ENCODE measurements at regions not wholly inside any gene's neighbourhood (a gene's known extent, or its start where the extent isn't known, plus 50 kb on each side); places are given as distances from the start of the nearest gene placed in this dataset.
"Not testable (repeated sequence)": the region's sequence is repeated elsewhere in the genome, so short reads cannot be mapped to it uniquely, and the experiment has no call there.

DNA sequence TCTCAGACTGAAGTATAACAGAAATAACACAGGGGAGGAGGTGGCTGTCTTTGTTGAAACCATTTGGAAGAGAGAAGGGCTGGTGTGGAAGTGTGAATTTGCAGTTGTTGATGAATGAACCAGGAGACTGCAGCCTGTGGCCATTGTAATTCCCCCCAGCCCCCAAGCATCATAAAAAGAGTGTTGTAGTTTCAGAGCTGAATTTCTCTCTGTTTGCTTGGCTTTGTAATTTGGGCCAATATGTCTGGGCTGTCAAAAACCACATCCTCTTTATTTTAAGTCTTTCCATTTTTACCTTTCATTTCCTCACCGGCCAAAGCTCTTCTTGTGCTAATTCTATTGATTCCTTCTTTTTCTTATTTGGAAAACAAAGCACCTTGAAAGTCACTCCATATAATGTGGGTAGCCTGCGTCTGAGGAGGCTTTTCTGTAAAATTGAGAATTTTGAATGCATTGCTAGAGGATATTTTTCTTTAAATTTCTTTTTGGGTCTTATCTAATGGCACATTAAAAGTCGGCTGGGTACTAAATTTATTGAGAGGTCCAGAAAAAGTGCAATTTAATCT is 383.3 kb downstream of the OSTF1 start:
- Mint-ChIP-seq H3K4me1 (ENCODE audit: low read depth) (no peaks in the 10 kb centered on the region), H3K4me3 (no peak overlapping the region), H3K36me3 (ENCODE audit: insufficient read depth) (no peaks in the 10 kb centered on the region), H3K27me3 (ENCODE audit: low read depth) (peaks cover 6% of the 10 kb centered on the region), H3K9me3 (no peaks in the 10 kb centered on the region)
- no peak for ATAC-seq
- DNase-seq = no peak

DNA sequence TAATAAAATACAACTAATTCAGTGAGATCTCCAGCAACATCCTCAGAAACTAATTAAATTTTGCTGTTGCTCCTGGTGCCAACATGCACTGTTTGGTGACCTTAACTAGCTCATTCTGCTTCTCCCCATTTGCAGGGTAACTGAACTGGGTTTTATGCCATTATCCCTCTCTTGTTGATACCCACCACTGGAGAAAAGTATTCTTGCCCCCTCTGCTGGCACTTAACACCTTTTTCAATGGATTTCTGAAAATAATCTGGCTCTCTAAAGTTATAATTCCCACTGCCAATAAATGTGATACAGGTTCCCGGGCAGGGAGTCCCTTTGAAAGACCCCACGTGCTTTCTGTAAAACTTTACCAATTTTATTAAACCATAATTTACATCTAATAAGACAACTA is 394.3 kb downstream of the OSTF1 start:
- ATAC-seq = no peak
- H3K4me3 Mint-ChIP-seq = no peak overlapping the region
- DNase-seq = no peak
- no peaks in the 10 kb centered on the region for H3K27me3 Mint-ChIP-seq (ENCODE audit: low read depth)
- H3K36me3 Mint-ChIP-seq (ENCODE audit: insufficient read depth) = no peaks in the 10 kb centered on the region
- H3K9me3 Mint-ChIP-seq = no peaks in the 10 kb centered on the region
- no peaks in the 10 kb centered on the region for H3K4me1 Mint-ChIP-seq (ENCODE audit: low read depth)

DNA sequence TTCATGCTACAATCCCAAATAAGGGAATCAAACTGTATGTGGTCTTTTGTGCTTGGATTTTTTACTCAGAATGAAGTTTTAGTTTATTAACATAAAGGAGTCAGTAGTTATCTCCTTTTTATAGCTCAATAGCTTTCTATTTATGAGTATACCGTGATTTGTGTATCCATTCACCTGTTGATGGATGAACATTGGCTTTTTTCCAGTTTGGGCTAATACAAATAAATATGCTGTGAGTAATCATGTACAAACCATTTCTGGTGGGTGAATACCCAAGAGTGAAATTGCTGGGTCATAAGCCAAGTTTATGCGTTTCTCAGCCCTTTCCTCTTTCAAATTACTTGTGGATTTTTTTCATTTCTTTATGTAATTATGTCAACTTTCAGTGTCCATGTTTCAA is 395.3 kb downstream of the OSTF1 start:
- DNase-seq = no peak
- no peaks in the 10 kb centered on the region for H3K27me3 Mint-ChIP-seq (ENCODE audit: low read depth)
- H3K9me3 Mint-ChIP-seq = no peaks in the 10 kb centered on the region

DNA sequence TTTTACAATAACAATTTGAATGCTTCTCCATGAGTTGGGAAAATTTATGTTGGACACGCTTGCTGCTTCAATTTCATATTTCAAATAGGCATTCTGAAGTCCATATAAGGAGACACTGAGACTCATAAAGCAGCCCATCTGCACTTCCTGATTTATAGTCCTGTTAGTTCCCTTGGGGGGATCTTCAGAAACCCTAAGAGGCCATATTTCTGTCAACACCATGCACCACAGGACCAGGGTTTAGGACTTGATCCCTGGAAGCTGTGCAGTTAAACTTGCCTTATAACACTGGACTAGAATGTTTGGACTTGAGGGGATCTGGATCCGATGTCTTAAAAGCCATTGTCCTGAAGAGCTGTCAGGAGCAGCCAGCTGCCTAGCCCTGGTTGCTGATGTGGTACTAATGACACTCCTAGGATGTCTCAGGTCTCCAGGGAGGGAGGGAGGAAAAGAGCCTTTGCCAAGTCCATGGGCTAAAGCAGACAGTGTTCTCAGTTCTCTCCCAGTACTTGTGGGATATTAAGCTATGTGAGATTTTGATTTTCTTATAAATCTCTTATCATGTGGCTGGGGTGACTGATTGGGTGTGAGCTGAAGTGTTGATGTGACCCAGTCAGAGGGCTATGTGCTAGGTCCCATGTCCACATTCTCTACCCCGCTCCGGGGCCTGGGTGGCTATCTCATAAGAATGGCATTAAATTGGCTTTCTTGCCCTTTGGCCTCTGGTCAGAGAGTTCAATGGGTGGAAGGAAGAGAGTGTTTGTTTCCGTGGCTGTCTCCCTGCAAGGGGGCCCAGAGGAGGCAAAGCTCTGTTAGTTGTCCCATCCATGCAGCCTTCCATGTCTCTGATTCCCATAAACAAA is 399.8 kb downstream of the OSTF1 start:
- peaks cover 4% of the 10 kb centered on the region for H3K9me3 Mint-ChIP-seq
- no peaks in the 10 kb centered on the region for H3K36me3 Mint-ChIP-seq (ENCODE audit: insufficient read depth)
- H3K27me3 Mint-ChIP-seq (ENCODE audit: low read depth) = no peaks in the 10 kb centered on the region
- ATAC-seq (no peak), DNase-seq (no peak)
- no peak overlapping the region for H3K4me3 Mint-ChIP-seq
- no peaks in the 10 kb centered on the region for H3K4me1 Mint-ChIP-seq (ENCODE audit: low read depth)

More for the DNA sequence above, 395.3 kb downstream of the OSTF1 start:
- Mint-ChIP-seq H3K4me3 (no peak overlapping the region), H3K4me1 (ENCODE audit: low read depth) (no peaks in the 10 kb centered on the region), H3K36me3 (ENCODE audit: insufficient read depth) (no peaks in the 10 kb centered on the region)
- ATAC-seq = no peak

DNA sequence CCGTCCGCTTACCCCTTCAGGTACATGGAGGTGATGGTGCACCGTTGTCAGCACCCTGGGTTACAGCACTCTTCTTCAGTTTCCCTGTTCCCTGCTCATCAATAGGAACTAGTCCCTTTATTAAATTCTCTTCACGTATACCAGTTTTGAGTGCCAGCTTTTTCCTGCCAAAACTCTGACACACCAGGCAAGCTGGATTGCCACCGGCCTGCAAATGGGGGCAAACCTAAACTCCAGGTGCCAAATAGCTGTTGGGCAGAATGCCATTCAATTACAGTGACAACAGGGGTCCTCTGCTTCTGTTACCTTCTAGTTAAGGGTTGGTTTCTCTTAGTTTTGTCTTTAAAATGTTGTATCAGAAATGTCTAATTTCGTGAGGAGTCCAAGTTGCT is 400.4 kb downstream of the OSTF1 start:
- no peak for ATAC-seq
- H3K4me3 Mint-ChIP-seq = no peak overlapping the region
- DNase-seq = no peak

DNA sequence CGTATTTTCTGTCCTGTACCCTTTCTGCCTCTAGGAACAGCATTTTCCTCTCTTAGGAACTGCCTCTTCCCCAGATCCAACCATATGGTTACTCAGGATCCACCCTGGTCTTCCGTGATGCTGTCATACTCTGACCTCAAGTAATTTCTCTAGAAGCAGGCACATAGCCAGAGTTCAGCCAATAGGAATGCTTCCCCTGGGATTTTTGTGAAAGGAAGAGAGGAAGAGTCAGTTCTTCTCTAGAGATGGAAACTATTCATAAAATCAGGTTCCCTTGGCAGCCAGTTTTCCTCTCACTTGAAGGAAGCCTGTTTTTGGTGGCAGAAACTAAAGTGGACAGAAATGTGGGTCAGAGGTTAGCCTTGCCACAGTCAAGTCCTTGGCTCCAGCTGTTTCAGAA is 400.1 kb upstream of the PCSK5 start:
- Mint-ChIP-seq H3K9me3 (peaks cover 4% of the 10 kb centered on the region), H3K4me3 (no peak overlapping the region), H3K4me1 (ENCODE audit: low read depth) (no peaks in the 10 kb centered on the region), H3K36me3 (ENCODE audit: insufficient read depth) (no peaks in the 10 kb centered on the region), H3K27me3 (ENCODE audit: low read depth) (peaks cover 1% of the 10 kb centered on the region)
- ATAC-seq (no peak), DNase-seq (no peak)

More for the DNA sequence above, 400.4 kb downstream of the OSTF1 start:
- H3K36me3 Mint-ChIP-seq (ENCODE audit: insufficient read depth) = no peaks in the 10 kb centered on the region
- no peaks in the 10 kb centered on the region for H3K27me3 Mint-ChIP-seq (ENCODE audit: low read depth)
- peaks cover 4% of the 10 kb centered on the region for H3K9me3 Mint-ChIP-seq
- no peaks in the 10 kb centered on the region for H3K4me1 Mint-ChIP-seq (ENCODE audit: low read depth)

DNA sequence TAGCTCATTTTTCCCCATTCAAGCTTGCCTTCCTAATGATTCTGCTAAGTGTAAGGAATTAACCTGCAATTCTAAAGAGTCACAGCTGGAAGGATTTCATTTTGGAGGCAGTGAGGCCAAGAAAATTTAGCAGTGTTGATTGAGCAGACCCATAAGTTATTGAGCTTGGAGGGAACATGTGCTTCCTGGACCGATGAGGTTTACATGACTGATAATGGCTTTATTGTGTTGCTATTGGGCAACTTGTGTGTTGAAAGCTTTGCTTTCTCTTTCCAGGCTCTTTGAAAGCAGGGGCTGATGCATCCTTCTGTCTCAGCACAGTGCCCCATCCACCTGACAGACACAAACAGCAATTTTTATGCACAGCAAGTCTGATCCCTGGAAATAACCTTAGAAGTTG is 398.9 kb upstream of the PCSK5 start:
- Mint-ChIP-seq H3K4me3 (no peak overlapping the region), H3K9me3 (peaks cover 4% of the 10 kb centered on the region), H3K27me3 (ENCODE audit: low read depth) (peaks cover 1% of the 10 kb centered on the region), H3K36me3 (ENCODE audit: insufficient read depth) (no peaks in the 10 kb centered on the region), H3K4me1 (ENCODE audit: low read depth) (no peaks in the 10 kb centered on the region)
- no peak for ATAC-seq
- no peak for DNase-seq

DNA sequence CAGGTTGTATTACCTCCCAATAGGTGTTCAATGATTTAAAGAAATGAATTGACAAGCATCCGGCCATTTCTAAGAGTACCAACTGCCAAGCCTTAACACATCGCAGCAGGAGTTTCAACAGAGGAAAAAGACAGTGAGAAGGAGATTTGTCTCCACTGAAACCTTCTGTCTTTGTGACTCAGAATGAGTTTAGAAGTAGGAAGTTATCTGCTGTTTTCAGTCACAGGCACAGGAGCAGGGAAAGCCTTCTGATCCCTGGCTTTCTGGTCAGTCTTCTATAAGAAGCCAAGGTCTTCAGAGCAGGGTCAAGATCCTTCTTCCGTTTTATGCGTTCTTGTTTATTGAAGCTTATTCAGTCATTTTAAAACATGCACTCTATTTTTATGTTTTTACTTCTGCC is 390.7 kb upstream of the PCSK5 start:
- Mint-ChIP-seq H3K9me3 (no peaks in the 10 kb centered on the region), H3K27me3 (ENCODE audit: low read depth) (no peaks in the 10 kb centered on the region), H3K36me3 (ENCODE audit: insufficient read depth) (no peaks in the 10 kb centered on the region), H3K4me3 (no peak overlapping the region), H3K4me1 (ENCODE audit: low read depth) (no peaks in the 10 kb centered on the region)
- no peak for DNase-seq
- ATAC-seq = no peak

DNA sequence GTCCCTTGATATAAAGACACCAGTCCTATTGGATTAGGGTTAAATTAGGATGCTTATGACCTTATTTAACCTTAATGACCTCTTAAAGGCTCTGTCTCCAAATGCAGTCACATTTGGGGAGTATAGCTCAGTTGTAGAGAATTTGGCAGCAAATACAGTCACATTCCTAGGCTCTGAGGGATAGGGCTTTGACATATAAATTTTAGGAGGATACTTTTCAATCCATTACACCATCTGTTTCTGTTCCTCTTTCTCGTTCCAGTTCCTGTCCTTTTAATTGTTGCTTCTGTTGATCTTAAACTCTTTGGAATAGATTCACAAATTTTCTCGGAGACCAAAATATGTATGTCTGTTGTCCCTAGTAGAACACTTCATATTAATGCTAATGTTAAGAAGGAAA is 390.0 kb upstream of the PCSK5 start:
- Mint-ChIP-seq H3K27me3 (ENCODE audit: low read depth) (no peaks in the 10 kb centered on the region), H3K36me3 (ENCODE audit: insufficient read depth) (no peaks in the 10 kb centered on the region)

DNA sequence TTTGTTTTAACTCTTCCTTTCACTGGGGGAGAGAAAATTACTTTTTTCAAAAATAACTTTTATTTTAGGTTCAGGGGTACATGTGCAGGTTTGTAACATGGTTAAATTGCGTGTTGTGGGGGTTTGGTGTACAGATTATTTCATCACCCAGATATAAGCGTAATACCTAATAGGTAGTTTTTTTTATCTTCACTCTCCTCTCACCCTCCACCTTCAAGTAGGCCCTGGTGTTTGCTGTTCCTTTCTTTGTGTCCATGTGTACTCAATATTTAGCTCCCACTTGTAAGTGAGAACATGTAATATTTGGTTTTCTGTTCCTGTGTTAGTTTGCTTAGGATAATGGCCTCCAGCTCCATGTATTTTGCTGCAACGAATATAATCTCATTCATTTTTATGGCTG is 389.5 kb upstream of the PCSK5 start:
- H3K4me3 Mint-ChIP-seq; H3K4me1 Mint-ChIP-seq (ENCODE audit: low read depth); DNase-seq; H3K27me3 Mint-ChIP-seq (ENCODE audit: low read depth); H3K9me3 Mint-ChIP-seq; ATAC-seq; H3K36me3 Mint-ChIP-seq (ENCODE audit: insufficient read depth): not testable (repeated sequence)

More for the DNA sequence above, 390.0 kb upstream of the PCSK5 start:
- ATAC-seq (no peak), DNase-seq (no peak)
- Mint-ChIP-seq H3K4me3 (no peak overlapping the region), H3K4me1 (ENCODE audit: low read depth) (no peaks in the 10 kb centered on the region), H3K9me3 (no peaks in the 10 kb centered on the region)

DNA sequence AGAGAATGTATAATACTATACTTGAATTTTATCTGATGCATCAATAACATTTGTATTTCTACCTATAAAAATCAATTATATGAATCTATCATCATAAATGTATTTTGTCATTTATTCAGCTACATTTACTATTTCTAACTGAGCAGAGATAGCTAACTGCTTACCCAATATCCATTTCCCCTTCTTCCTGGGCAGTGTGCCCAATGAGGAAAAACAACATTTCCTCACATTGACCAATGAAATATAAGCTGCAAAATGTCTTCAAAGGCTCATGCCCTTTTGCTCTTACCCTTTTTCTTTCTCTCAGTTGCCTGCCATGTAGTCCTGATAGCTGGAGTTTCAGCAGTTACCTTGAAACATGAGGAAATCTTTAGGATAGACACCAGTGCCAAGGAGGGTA is 385.8 kb upstream of the PCSK5 start:
- H3K4me3 Mint-ChIP-seq = no peak overlapping the region
- no peaks in the 10 kb centered on the region for H3K27me3 Mint-ChIP-seq (ENCODE audit: low read depth)
- no peaks in the 10 kb centered on the region for H3K4me1 Mint-ChIP-seq (ENCODE audit: low read depth)
- ATAC-seq (no peak), DNase-seq (no peak)
- H3K9me3 Mint-ChIP-seq = peaks cover 3% of the 10 kb centered on the region
- H3K36me3 Mint-ChIP-seq (ENCODE audit: insufficient read depth) = no peaks in the 10 kb centered on the region

DNA sequence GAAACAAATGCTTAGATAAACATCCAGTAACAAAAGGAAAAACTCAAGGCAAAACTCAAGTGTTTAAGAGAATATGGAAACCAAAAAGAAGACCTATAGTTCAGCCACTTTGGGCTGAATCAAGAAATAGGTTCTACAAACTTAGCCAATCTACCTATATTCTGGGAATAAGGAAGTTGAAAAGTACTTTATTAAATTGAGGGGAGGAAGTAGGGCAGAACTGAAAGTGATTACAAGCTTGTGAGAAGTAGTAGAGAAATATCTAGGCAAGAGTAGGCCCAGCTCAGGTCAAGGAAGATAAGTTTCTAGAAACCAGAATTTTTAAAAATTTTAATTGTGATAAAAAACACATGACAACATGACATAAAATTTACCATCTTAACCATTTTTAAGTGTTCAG is 384.8 kb upstream of the PCSK5 start:
- Mint-ChIP-seq H3K27me3 (ENCODE audit: low read depth) (no peaks in the 10 kb centered on the region), H3K9me3 (peaks cover 3% of the 10 kb centered on the region), H3K4me3 (no peak overlapping the region), H3K36me3 (ENCODE audit: insufficient read depth) (no peaks in the 10 kb centered on the region), H3K4me1 (ENCODE audit: low read depth) (no peaks in the 10 kb centered on the region)
- ATAC-seq = no peak
- no peak for DNase-seq

DNA sequence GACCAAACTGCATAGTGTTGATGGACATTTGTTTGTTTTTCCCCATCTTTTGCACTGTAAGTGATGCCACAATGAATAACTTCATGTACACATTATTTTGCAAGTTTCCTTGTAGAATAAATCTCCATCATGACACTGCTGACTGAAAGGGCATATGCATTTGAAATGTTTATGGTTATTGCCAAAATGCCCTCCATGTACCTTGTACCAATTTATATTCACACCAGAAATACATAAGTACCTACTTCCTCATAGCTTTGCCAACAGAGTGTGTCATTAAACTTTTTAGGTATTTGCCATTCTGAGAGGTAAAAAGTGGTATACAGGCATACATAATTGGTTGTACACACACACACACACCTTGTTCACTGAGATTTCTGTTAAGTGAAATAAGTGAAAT is 361.0 kb upstream of the PCSK5 start:
- Mint-ChIP-seq H3K4me3 (no peak overlapping the region), H3K27me3 (ENCODE audit: low read depth) (peaks cover 2% of the 10 kb centered on the region), H3K9me3 (no peaks in the 10 kb centered on the region), H3K4me1 (ENCODE audit: low read depth) (no peaks in the 10 kb centered on the region), H3K36me3 (ENCODE audit: insufficient read depth) (no peaks in the 10 kb centered on the region)
- ATAC-seq (no peak), DNase-seq (no peak)

DNA sequence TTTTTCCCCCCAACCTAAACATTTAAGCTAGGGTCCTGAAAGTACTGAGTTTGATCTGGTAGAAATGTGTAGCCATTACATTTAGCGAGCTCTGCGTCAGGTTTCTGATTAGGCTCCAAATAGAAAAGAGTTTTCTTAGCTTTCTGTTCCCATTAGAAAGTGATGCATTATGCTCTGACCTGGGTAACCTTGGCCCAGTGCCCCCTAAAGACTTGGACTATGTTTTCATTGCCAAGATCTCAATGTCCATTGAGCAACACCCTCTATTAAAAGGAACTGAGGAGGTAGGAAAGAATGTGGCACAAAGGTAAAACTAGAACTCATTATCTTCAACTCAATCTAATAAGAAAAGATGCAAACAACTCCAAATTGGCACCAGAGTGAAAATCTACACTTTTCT is 358.9 kb upstream of the PCSK5 start:
- Mint-ChIP-seq H3K4me1 (ENCODE audit: low read depth) (no peaks in the 10 kb centered on the region), H3K9me3 (no peaks in the 10 kb centered on the region), H3K27me3 (ENCODE audit: low read depth) (no peaks in the 10 kb centered on the region), H3K36me3 (ENCODE audit: insufficient read depth) (no peaks in the 10 kb centered on the region), H3K4me3 (no peak overlapping the region)
- DNase-seq (no peak), ATAC-seq (no peak)

DNA sequence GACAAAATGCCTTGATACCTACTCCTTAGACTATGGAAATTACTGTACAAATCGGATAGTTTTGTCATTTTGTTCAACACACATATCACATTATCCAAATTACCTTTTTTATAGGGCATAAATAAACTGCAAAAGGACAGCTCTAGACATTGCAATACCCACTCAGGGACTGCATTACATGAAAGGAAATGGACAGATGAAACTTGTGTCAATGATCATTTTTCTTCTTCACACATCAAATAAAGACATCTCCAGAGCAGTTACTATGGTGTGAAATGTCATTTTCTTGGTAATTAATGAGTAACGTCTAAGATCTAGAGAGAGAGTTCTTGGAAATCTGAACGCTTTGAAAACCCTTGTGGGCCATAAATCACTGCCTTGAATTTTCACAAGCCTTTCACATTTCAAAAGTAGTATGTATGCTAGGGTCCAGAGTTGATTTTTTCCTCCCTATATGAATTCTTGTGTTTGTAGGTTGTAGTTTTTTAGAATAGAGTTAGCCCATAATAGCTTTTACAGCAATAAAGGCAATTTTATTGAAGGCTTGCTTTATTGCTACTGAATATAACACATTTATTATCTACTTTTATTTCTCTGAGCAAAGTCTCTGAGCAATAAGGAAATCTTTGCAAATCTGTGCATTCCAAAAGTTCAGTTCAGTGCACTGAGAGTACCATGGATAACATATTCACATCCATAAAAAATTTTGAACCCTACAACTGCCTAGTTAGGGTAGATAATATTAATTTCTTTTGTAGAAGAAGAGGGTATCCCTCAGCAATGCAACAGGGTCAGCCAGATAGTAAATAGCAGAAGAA is 358.0 kb upstream of the PCSK5 start:
- Mint-ChIP-seq H3K4me3 (no peak overlapping the region), H3K4me1 (ENCODE audit: low read depth) (no peaks in the 10 kb centered on the region)
- ATAC-seq = no peak

More for the DNA sequence above, 358.0 kb upstream of the PCSK5 start:
- no peaks in the 10 kb centered on the region for H3K27me3 Mint-ChIP-seq (ENCODE audit: low read depth)
- no peaks in the 10 kb centered on the region for H3K36me3 Mint-ChIP-seq (ENCODE audit: insufficient read depth)
- H3K9me3 Mint-ChIP-seq = no peaks in the 10 kb centered on the region
- DNase-seq = no peak

All from activated T-cell treated with anti-CD3 and anti-CD28 coated beads, Interleukin-2, amount 50 U/mL, for 4 hours (primary cell).